HG03439 (cell line): ENCODE measurements at regions not wholly inside any gene's neighbourhood (a gene's known extent, or its start where the extent isn't known, plus 50 kb on each side); places are given as distances from the start of the nearest gene placed in this dataset.

ENCODE experiments used
- ATAC-seq: cut with Tn5 transposase; IDR thresholded peaks from one replicate; pipeline ENCODE4 v1.9.1; 2021; ENCODE audit warnings: mild to moderate bottlenecking, moderate library complexity; ENCODE audit not compliant: unreplicated experiment

DNA sequence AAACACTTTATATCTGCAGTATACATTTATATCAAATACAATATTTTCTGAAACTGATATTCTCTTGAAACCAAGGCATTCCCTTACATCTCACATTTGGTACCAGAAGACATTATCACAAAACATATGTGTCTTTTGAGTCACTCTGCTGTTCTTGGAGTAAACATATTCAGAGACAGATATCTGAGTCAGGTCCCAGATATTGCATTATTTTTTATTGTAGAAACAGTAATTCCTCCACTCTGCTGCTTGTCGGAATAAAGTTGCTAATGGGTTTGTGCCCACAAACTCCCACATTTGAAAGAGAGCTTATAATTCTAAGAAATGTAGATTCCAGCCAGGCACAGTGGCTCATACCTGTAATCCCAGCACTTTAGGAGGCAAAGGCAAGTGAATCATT, 261.1 kb upstream of the DAPK1 start:
- ATAC-seq = no peak

DNA sequence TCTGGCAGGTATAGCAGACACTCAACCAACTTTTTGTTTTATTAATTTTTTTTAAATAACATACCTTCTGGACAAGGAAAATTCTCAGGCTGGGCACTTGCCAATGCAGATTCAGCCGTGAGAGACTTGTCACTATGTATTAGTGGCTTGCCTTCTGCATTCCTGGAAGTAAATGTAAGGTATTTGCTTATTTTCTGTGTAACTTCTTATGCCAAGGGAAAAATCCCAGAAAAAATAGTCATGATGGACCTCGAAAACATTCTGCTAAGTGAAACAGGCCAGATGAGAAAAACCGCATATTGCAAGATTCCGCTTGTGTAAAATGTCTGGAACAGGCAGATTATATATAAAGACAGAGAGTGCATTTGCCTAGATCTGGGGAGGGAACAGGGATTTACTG, 260.3 kb upstream of the DAPK1 start:
- no peak for ATAC-seq

GRCh38 chr9:87238545-87238944, 259.1 kb upstream of the DAPK1 start:
- no peak for ATAC-seq

- ATAC-seq = no peak
Measured at GRCh38 chr9:87239312-87239711, 258.4 kb upstream of the DAPK1 start.

DNA sequence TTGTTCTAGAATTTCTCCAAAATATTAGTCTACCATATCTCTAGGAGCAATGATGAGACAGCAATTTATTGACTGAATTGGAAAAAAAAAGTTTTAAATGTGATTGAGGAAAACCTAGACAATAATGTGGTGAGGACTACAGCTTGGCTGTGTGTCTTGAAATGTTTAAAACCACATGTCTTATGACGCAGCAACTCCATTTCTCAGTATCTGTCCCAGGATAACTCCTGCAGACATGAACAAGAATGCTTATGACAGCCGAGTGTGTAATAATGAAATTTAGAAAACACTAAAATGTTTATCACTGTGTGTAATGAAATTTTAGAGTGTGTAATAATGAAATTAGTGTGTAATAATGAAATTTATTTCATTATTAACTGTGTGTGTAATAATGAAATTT, 254.1 kb upstream of the DAPK1 start:
- ATAC-seq = no peak

- ATAC-seq = no peak
Measured at GRCh38 chr9:87245271-87245670, 252.4 kb upstream of the DAPK1 start.

GRCh38 chr9:87247097-87247496, 250.6 kb upstream of the DAPK1 start:
- no peak for ATAC-seq

GRCh38 chr9:87249029-87249428, 248.6 kb upstream of the DAPK1 start:
- ATAC-seq = no peak

DNA sequence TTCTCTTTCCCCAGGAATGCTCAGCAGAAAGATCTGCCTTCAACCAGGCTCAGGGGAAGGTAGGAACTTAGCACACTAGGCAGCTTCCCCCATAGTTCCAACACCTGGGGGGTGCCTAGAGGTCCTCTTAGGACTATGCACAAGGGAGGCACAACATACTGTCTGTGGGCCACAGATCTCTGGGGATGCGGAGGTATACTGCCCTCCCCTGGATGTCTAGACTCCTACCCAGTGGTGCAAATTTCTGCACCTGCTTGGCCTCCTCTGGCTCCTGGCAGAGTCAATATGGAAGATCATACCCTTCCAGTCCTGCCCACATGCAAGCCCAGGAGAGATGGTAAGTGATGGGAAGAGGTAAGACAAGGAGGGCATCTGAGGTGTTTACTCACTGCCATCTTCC, 247.5 kb upstream of the DAPK1 start:
- ATAC-seq = no peak

- ATAC-seq = no peak
Measured at GRCh38 chr9:87255431-87256155, 242.1 kb upstream of the DAPK1 start.

- ATAC-seq = no peak
Measured at GRCh38 chr9:87256973-87257372, 240.7 kb upstream of the DAPK1 start.

DNA sequence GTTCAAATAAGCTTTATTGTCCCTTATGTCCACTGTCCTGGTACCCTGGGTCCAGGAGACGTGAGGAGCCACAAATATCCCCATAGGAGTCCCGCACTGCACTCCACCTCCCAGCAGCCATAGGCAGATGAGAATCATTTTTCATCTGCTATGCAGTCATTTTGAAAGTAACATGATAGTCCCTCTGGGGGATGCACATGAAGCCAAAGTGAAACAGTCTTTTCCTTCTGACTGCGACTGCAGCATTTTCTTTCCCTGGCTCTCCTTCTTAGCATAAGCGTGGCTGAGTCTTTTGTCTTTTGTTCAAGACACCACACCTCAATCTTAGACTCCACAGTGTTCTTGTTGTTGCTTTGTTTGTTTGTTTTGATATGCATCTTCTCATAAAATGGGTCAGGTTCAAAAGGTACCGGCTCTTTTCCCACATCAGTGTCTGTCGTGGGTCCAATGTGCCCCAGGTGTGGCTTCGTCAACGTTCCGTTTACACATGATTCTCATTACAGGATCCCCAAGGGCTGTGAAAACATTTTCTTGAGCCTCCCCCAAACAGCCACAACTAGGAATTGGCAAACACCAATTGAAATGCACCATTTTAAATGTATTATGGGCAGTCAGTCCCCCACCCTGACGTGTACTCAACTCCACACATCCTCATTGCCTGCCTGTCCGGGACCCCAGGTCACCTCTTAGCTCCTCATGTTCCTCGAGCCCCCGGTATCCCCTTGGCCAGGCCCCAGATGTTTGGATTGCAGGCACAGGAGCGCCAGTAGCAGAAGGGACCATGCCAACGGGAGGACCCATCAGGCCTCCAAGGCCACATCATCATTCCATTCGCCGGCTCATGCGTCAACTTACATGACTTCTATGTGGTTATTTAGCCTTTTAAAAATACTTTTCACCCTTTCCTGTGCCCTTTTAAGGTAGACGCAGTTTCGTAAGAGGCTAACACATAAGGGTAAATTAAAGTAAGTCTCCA, 237.8 kb upstream of the DAPK1 start:
- no peak for ATAC-seq

DNA sequence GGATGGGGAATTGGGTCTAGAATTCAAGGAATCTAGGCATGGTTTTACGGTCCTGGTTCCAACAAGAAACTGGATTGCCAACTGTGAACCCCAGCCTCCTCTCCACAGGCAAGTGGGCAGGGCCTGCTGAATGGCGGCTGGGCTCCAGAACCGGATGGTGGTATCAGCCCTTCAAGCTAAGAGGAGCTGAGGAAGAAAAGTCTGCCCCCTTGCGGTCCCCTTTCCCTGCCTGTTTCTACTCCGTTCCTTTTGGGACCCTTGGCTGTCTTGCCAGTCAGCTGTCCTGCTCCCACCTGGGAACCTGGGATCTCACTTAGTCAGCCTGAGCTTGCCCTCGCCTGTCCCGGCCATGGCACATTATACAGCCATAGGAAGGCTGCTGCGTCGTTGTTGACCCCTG, 234.4 kb upstream of the DAPK1 start:
- ATAC-seq = no peak

GRCh38 chr9:87266697-87267096, 231.0 kb upstream of the DAPK1 start:
- no peak for ATAC-seq

- no peak for ATAC-seq
Measured at GRCh38 chr9:87267251-87268070, 230.2 kb upstream of the DAPK1 start.

DNA sequence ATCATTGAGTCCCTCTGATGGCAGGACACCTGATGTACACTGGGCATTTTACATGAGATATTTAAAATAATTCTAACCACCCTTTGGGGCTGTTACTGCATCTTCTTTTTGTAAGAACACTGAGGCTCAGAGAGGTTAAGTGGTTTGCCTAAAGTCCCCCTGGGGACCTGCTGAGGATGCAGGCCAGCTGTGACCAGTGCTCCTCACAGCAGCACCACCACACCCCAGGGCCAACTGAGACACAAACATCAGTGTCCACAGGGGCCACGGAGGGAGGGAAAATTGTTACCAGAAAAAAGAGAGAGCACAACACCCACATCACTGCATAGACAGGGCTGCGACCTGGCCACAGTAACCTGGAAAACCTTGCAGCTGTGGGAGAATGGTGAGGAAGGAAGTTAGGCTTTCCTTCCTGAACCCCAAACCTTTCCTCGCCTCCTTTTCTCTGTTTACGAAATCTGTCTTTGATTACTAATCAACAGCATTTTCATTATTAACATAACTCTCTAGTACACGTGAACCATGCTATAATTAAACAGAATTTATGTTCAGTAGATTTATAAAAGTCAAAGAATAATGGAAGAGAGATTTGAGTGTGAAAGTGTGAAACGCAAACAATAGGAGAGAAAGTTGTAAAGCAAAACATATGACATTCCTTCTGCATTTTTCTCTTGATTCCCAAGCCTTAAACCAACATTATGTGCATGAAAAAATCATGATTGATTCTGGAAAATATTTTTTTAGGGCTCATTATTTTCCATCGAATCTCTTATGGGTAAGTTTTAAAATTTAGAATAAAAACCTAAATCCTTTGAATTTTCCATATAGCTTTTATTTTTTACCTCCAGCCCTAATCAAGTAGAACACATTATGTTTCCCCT, 228.1 kb upstream of the DAPK1 start:
- no peak for ATAC-seq

- ATAC-seq = no peak
Measured at GRCh38 chr9:87270221-87270847, 227.3 kb upstream of the DAPK1 start.

GRCh38 chr9:87270848-87271234, 226.8 kb upstream of the DAPK1 start:
- no peak for ATAC-seq

- no peak for ATAC-seq
Measured at GRCh38 chr9:87271696-87272477, 225.8 kb upstream of the DAPK1 start.
